NB4 (cell line): ENCODE measurements at regions not wholly inside any gene's neighbourhood (a gene's known extent, or its start where the extent isn't known, plus 50 kb on each side); places are given as distances from the start of the nearest gene placed in this dataset.

ENCODE experiments used
- DNase-seq: peaks from one replicate; pipeline ENCODE4 v3.0.0; 2010; ENCODE audit warnings: low read depth
- H3K4me3 ChIP-seq: one replicate; pipeline ENCODE4 v1.5.1; 2011; ENCODE audit warnings: mild to moderate bottlenecking, low read depth, low read length, moderate library complexity
- MYC ChIP-seq: IDR thresholded peaks from 2 replicates; pipeline ENCODE4 v1.6.1; 2011; ENCODE audit warnings: low read depth, low read length
- POLR2A ChIP-seq: IDR thresholded peaks from 2 replicates; pipeline ENCODE4 v1.6.1; 2011; ENCODE audit warnings: mild to moderate bottlenecking; ENCODE audit not compliant: insufficient read length; ENCODE audit errors: extremely low read depth
- TF ChIP-seq, protein P1 (sequence below): IDR thresholded peaks from one replicate; pipeline ENCODE4 v1.5.1; 2012; ENCODE audit warnings: low read depth, low read length
- TF ChIP-seq, protein P2 (sequence below): IDR thresholded peaks from 2 replicates; pipeline ENCODE4 v1.6.1; 2011; ENCODE audit warnings: low read depth, low read length

DNA sequence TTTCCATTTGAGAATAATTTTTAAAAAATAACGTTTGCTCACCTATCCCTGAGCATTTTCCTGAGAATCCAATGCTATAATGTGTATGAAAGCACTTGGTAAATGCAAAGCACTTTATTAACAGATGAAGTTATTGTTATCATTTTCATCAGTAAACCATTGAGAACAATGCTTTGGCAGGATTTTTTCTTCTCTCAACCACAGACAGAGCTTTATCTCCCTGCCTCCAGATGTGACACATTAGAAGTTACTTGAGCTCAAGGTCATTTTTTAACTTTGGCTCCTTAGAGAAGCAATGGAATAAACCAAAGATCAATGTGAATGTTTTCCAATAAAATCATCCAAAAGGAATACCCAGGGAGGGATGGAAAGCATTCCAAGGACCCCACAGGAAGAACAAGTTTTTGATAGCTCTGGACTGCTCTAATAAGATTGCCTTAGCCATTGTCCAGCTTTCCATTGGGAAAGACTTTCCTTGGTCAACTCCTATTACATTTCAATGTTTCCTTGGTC is 118.9 kb upstream of the NT5C1B start:
- TF ChIP-seq, protein P1, sequence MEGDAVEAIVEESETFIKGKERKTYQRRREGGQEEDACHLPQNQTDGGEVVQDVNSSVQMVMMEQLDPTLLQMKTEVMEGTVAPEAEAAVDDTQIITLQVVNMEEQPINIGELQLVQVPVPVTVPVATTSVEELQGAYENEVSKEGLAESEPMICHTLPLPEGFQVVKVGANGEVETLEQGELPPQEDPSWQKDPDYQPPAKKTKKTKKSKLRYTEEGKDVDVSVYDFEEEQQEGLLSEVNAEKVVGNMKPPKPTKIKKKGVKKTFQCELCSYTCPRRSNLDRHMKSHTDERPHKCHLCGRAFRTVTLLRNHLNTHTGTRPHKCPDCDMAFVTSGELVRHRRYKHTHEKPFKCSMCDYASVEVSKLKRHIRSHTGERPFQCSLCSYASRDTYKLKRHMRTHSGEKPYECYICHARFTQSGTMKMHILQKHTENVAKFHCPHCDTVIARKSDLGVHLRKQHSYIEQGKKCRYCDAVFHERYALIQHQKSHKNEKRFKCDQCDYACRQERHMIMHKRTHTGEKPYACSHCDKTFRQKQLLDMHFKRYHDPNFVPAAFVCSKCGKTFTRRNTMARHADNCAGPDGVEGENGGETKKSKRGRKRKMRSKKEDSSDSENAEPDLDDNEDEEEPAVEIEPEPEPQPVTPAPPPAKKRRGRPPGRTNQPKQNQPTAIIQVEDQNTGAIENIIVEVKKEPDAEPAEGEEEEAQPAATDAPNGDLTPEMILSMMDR = no peak
- TF ChIP-seq, protein P2, sequence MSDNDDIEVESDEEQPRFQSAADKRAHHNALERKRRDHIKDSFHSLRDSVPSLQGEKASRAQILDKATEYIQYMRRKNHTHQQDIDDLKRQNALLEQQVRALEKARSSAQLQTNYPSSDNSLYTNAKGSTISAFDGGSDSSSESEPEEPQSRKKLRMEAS = no peak
- TF ChIP-seq POLR2A = no peak
- no peak for TF ChIP-seq MYC
- DNase-seq = no peak
- H3K4me3 ChIP-seq = no peak overlapping the region

DNA sequence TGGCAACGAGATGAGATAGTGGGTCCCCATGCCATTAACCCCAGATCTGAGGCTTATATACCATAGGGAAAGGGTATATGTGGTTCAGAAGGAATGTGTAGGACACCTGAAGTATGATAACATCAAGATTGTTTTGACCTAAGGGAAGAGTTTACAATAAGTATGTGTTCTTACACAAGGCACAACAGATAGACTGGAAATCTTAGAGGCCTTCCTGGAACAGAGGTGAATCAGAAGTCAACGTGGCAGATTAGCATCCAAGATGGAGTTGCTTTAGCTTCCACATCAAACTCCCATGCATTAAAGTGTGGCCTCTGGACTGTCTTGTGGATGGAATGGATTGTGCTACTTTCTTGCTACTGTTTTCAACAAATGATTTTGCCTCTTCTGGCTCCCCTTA is 116.6 kb upstream of the NT5C1B start:
- H3K4me3 ChIP-seq = no peak overlapping the region
- TF ChIP-seq, protein P2 = no peak
- no peak for TF ChIP-seq MYC
- no peak for TF ChIP-seq POLR2A
- TF ChIP-seq, protein P1 = no peak
- no peak for DNase-seq

DNA sequence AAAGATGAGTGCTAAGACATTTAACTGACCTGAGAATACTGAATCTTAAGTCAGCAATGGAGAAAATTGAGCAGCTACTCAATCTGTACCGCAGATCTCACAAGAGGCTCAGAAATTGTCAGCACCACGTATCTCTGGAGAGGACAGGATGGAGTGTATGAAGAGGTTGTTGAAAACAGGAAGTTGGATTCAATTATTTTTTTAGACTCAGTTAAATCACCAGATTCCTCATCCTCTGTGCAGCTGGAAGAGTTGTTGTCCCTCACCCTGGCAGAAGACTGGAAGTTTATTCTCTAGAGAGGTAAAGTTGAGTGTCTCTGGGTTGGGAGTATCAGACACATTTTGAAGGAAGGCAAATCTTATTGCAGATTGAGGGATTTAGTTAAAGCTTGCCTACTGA is 114.9 kb upstream of the NT5C1B start:
- TF ChIP-seq, protein P2 = no peak
- TF ChIP-seq, protein P1 = no peak
- no peak for TF ChIP-seq MYC
- TF ChIP-seq POLR2A = no peak
- peak; percentile 2 for DNase-seq
- H3K4me3 ChIP-seq = no peak overlapping the region

DNA sequence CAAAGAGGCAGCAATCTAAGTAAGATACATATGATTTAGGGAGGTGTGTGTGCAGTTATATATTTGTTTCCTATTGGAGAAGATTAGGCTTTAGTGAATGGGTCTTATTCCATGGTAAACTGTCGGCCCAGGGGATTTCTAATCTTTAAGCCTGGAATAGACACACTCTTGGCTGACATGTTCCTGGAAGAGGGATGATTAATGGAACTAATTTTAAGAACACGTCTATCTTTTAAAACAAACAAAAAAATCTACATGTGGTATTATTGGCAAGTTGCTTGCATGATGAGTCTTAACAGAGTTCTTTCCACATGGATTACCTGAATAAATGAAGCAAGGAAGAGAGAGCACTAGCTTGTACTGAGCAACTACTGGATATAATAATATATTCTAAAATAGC is 114.2 kb upstream of the NT5C1B start:
- no peak for TF ChIP-seq MYC
- TF ChIP-seq, protein P2 = no peak
- TF ChIP-seq, protein P1 = no peak
- no peak for TF ChIP-seq POLR2A
- no peak for DNase-seq
- H3K4me3 ChIP-seq = no peak overlapping the region

DNA sequence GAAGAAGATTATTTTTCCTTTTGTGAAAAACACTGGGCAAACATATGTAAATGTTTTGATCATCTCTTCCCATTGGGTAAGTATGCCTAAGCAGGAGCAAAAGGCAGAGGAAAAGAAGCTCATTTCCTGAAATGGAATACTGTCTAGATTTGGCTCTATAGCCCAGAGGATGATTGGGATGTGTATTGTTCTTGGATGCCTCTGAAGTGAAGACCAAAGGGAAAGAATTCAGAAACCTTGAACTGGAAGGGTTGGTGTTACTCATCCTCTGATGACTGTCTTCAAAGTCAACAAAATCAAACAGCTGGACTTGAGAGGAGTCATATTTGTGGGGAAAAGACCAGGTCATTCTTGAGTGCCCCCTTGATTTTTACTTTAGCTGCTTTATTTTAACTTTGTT is 112.6 kb upstream of the NT5C1B start:
- no peak for TF ChIP-seq POLR2A
- TF ChIP-seq, protein P2 = no peak
- TF ChIP-seq MYC = no peak
- TF ChIP-seq, protein P1 = no peak
- H3K4me3 ChIP-seq = no peak overlapping the region
- no peak for DNase-seq

DNA sequence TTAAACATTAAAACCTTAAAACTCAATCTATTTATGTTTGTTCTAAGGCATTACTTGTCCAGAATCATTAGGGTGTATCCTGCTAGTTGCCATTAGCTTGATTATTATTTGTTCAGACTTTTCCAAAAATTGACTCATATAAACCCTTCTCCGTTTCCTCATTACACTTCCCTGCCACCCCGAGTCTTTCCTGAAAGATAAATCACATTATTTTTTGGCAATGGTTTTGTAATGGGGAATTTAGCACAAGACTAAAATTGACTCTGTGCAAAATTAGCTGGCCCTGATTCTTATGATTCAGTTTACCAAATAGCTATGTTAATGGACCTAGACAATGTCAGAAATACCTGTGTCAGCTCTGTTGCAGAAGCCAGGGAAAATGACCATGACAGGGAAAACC is 112.2 kb upstream of the NT5C1B start:
- H3K4me3 ChIP-seq = no peak overlapping the region
- DNase-seq = no peak

More for the DNA sequence above, 112.2 kb upstream of the NT5C1B start:
- no peak for TF ChIP-seq POLR2A
- TF ChIP-seq, protein P1 = no peak
- no peak for TF ChIP-seq MYC
- TF ChIP-seq, protein P2 = no peak
